ENCODE measurements at regions not wholly inside any gene's neighbourhood (a gene's known extent, or its start where the extent isn't known, plus 50 kb on each side); places are given as distances from the start of the nearest gene placed in this dataset.
"Not testable (repeated sequence)": the region's sequence is repeated elsewhere in the genome, so short reads cannot be mapped to it uniquely, and the experiment has no call there.

DNA sequence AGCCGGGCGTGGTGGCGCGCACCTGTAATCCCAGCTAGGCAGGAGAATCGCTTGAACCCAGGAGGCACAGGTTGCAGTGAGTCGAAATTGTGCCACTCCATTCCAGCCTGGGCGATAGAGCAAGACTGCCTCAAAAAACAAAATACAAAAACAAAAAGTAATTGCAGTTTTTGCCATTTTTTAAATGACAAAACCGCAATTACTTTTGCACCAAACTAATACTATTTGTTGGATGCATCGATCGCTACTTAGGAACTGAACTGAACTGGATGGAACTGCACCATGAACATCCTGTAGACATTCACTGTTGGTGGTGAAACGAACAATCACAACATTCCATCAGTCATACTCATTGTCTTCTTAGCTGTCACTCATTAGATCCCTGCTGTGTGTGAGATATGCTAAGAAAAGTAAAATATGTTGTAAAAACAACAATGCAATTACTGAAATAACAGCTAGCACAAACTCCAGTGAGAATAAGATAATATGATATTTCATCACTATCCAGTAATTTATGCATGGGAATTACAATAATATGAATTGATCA lies 341.2 kb downstream of the ACTR3B start:
- no peaks in the 10 kb centered on the region for H3K27me3 Mint-ChIP-seq (ENCODE audit: unreplicated experiment)
- no peak overlapping the region for H3K27ac Mint-ChIP-seq (ENCODE audit: unreplicated experiment)
- H3K36me3 Mint-ChIP-seq (ENCODE audit: unreplicated experiment): no peaks in the 10 kb centered on the region
- DNase-seq: no peak
- no peaks in the 10 kb centered on the region for H3K4me1 Mint-ChIP-seq (ENCODE audit: low read depth, unreplicated experiment)
- TF ChIP-seq, protein P1, sequence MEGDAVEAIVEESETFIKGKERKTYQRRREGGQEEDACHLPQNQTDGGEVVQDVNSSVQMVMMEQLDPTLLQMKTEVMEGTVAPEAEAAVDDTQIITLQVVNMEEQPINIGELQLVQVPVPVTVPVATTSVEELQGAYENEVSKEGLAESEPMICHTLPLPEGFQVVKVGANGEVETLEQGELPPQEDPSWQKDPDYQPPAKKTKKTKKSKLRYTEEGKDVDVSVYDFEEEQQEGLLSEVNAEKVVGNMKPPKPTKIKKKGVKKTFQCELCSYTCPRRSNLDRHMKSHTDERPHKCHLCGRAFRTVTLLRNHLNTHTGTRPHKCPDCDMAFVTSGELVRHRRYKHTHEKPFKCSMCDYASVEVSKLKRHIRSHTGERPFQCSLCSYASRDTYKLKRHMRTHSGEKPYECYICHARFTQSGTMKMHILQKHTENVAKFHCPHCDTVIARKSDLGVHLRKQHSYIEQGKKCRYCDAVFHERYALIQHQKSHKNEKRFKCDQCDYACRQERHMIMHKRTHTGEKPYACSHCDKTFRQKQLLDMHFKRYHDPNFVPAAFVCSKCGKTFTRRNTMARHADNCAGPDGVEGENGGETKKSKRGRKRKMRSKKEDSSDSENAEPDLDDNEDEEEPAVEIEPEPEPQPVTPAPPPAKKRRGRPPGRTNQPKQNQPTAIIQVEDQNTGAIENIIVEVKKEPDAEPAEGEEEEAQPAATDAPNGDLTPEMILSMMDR (IDR thresholded peaks at IDR 0.05; ENCODE audit: partially characterized antibody, unreplicated experiment): no peak
- H3K4me3 Mint-ChIP-seq (ENCODE audit: unreplicated experiment): no peak overlapping the region
- H3K9me3 Mint-ChIP-seq (ENCODE audit: unreplicated experiment): no peaks in the 10 kb centered on the region

DNA sequence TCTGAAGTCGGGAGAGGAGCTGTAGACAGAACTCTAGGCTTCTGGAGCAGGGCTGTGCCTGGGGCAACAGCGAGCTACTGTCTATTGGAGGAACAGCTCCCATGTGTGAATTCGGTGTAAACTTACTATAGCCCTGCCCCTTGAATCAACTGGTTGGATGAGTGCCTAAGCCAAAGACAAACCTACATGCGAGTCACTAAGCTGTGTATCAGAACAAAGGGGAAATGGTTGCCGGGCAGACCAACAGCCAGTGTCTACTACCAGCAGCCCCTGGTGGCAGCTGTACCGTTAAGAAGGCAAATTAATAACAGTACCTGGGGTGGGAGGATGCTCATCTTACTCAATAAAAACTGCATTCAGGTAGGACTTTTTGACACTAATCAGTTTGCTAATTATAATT lies 343.6 kb downstream of the ACTR3B start:
- no peaks in the 10 kb centered on the region for H3K36me3 Mint-ChIP-seq (ENCODE audit: unreplicated experiment)
- no peak for DNase-seq
- H3K4me1 Mint-ChIP-seq (ENCODE audit: low read depth, unreplicated experiment): no peaks in the 10 kb centered on the region

DNA sequence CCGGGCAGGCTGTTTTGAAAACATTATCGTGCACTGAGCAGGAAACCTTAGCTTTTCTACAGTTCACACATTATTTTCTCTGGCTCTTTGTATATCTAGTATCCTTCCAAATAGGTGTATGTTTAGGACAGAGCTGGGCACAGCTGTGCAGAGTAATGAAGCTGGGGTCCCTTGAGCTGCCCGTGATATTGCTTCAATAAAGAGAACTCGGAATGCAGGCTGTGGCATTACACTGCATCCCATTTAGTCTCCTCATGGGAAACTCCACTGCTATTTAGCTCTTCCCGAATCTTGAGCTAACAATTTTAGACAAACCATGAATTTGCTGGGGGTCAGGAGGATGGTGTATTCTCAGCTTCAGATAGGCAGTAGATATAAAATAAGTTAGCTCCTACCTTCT lies 348.3 kb downstream of the ACTR3B start:
- TF ChIP-seq, protein P1 (IDR thresholded peaks at IDR 0.05; ENCODE audit: partially characterized antibody, unreplicated experiment): no peak
- no peak overlapping the region for H3K27ac Mint-ChIP-seq (ENCODE audit: unreplicated experiment)
- no peaks in the 10 kb centered on the region for H3K36me3 Mint-ChIP-seq (ENCODE audit: unreplicated experiment)
- no peaks in the 10 kb centered on the region for H3K4me1 Mint-ChIP-seq (ENCODE audit: low read depth, unreplicated experiment)
- no peaks in the 10 kb centered on the region for H3K9me3 Mint-ChIP-seq (ENCODE audit: unreplicated experiment)
- no peak overlapping the region for H3K4me3 Mint-ChIP-seq (ENCODE audit: unreplicated experiment)
- DNase-seq: no peak
- peaks cover 2% of the 10 kb centered on the region for H3K27me3 Mint-ChIP-seq (ENCODE audit: unreplicated experiment)

More for the DNA sequence above, 343.6 kb downstream of the ACTR3B start:
- H3K9me3 Mint-ChIP-seq (ENCODE audit: unreplicated experiment): no peaks in the 10 kb centered on the region
- H3K27me3 Mint-ChIP-seq (ENCODE audit: unreplicated experiment): no peaks in the 10 kb centered on the region
- H3K27ac Mint-ChIP-seq (ENCODE audit: unreplicated experiment): no peak overlapping the region
- no peak overlapping the region for H3K4me3 Mint-ChIP-seq (ENCODE audit: unreplicated experiment)
- TF ChIP-seq, protein P1 (IDR thresholded peaks at IDR 0.05; ENCODE audit: partially characterized antibody, unreplicated experiment): no peak

DNA sequence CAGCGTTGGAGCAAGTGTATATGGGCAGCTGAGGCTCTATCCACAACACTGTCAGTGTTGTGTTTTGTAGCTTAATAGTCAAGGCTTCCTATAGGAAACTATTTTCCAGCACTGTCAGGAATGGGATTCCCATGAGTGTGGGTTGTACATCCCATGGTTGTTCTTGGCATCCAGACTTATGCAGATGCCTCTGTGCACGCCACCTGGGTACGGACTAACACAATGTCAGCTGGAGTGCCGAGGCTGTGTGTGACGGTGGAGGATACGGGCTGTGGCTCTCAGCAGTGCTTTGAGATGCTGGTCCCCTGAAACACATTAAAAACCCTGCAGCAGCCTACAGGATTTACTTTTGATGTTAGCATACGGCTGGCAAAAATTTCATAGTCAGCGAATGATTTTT lies 350.0 kb downstream of the ACTR3B start:
- no peaks in the 10 kb centered on the region for H3K36me3 Mint-ChIP-seq (ENCODE audit: unreplicated experiment)
- TF ChIP-seq, protein P1 (IDR thresholded peaks at IDR 0.05; ENCODE audit: partially characterized antibody, unreplicated experiment): no peak
- no peak overlapping the region for H3K27ac Mint-ChIP-seq (ENCODE audit: unreplicated experiment)
- no peaks in the 10 kb centered on the region for H3K4me1 Mint-ChIP-seq (ENCODE audit: low read depth, unreplicated experiment)
- no peak overlapping the region for H3K4me3 Mint-ChIP-seq (ENCODE audit: unreplicated experiment)
- peaks cover 2% of the 10 kb centered on the region for H3K27me3 Mint-ChIP-seq (ENCODE audit: unreplicated experiment)
- no peaks in the 10 kb centered on the region for H3K9me3 Mint-ChIP-seq (ENCODE audit: unreplicated experiment)
- no peak for DNase-seq

DNA sequence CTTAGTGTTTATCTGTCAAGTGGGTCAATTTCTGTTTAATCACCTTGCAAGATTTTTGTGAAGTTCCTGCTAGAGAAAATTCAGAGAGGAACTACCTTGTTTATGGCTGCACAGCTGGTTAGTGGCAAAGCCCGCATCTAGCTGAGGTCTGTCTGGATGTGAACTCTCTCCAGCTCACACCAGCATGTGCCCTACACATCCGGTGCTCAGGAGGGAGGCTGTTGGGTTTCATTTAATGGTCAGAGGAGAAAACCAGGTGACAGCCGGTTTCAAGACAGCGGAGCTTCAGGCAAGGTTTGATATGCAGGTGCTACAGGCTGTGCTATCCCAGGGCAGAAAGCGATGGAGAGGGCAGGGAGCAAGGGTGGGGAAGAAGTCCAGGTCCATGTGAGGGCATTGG lies 351.1 kb downstream of the ACTR3B start:
- Mint-ChIP-seq H3K9me3 (ENCODE audit: unreplicated experiment) (no peaks in the 10 kb centered on the region), H3K4me3 (ENCODE audit: unreplicated experiment) (no peak overlapping the region), H3K4me1 (ENCODE audit: low read depth, unreplicated experiment) (no peaks in the 10 kb centered on the region), H3K27ac (ENCODE audit: unreplicated experiment) (no peak overlapping the region), H3K27me3 (ENCODE audit: unreplicated experiment) (peaks cover 2% of the 10 kb centered on the region), H3K36me3 (ENCODE audit: unreplicated experiment) (no peaks in the 10 kb centered on the region)
- TF ChIP-seq, protein P1 (IDR thresholded peaks at IDR 0.05; ENCODE audit: partially characterized antibody, unreplicated experiment): no peak
- no peak for DNase-seq

DNA sequence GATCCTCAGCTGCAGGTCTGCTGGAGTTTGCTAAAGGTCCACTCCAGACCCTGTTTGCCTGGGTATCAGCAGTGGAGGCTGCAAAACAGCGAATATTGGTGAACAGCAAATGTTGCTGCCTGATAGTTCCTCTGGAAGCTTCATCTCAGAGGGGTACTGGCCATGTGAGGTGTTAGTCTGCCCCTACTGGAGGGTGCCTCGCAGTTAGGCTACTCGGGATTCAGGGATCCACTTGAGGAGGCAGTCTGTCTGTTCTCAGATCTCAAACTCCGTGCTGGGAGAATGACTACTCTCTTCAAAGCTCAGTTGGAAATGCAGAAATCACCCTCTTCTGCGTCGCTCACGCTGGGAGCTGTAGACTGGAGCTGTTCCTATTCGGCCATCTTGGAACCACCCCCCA lies 362.7 kb downstream of the ACTR3B start:
- not testable (repeated sequence) for H3K27me3 Mint-ChIP-seq (ENCODE audit: unreplicated experiment); DNase-seq; H3K9me3 Mint-ChIP-seq (ENCODE audit: unreplicated experiment); H3K27ac Mint-ChIP-seq (ENCODE audit: unreplicated experiment); H3K36me3 Mint-ChIP-seq (ENCODE audit: unreplicated experiment); H3K4me1 Mint-ChIP-seq (ENCODE audit: low read depth, unreplicated experiment); H3K4me3 Mint-ChIP-seq (ENCODE audit: unreplicated experiment)
